ENCODE measurements at regions not wholly inside any gene's neighbourhood (a gene's known extent, or its start where the extent isn't known, plus 50 kb on each side); places are given as distances from the start of the nearest gene placed in this dataset.

DNA sequence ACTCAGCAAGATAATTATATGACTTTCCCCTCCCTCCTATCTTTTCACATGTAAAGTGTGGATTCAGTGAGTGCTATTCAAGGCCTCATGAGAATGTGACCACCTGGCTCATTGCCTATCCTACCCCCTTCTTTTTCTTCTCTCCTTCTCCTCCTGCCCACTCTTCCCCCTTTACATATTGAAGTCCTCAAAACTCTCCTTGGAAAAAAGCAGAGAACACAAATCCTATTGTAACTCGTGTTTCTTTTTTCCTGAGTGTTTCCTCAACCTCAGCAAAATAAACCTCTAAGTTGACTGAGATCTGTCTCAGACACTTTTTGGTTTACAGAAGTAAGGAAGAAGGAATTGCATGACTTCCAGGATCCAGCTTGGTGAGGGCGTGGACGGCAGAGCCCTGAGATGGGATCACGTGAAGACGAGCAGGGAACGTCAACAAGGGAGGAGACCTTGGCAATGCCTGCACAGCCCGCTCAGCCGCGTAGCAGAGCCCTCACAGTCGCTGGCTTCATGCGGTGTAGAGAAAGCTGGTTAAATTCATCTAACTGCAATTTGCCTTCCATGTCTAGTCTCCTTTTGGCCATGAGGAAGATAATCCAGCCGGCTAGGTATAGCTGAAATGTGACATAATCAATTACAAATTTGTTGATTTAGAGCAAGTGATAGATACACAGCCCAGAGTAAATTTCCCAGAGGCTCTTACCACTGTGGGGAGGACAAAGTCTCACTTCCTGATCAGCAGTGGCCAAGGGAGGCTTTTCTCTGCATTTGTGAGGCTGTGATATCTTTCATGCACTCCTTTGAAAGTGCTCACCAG is 75.7 kb downstream of the LYZL2 start (continued):
- TF ChIP-seq, protein P1, sequence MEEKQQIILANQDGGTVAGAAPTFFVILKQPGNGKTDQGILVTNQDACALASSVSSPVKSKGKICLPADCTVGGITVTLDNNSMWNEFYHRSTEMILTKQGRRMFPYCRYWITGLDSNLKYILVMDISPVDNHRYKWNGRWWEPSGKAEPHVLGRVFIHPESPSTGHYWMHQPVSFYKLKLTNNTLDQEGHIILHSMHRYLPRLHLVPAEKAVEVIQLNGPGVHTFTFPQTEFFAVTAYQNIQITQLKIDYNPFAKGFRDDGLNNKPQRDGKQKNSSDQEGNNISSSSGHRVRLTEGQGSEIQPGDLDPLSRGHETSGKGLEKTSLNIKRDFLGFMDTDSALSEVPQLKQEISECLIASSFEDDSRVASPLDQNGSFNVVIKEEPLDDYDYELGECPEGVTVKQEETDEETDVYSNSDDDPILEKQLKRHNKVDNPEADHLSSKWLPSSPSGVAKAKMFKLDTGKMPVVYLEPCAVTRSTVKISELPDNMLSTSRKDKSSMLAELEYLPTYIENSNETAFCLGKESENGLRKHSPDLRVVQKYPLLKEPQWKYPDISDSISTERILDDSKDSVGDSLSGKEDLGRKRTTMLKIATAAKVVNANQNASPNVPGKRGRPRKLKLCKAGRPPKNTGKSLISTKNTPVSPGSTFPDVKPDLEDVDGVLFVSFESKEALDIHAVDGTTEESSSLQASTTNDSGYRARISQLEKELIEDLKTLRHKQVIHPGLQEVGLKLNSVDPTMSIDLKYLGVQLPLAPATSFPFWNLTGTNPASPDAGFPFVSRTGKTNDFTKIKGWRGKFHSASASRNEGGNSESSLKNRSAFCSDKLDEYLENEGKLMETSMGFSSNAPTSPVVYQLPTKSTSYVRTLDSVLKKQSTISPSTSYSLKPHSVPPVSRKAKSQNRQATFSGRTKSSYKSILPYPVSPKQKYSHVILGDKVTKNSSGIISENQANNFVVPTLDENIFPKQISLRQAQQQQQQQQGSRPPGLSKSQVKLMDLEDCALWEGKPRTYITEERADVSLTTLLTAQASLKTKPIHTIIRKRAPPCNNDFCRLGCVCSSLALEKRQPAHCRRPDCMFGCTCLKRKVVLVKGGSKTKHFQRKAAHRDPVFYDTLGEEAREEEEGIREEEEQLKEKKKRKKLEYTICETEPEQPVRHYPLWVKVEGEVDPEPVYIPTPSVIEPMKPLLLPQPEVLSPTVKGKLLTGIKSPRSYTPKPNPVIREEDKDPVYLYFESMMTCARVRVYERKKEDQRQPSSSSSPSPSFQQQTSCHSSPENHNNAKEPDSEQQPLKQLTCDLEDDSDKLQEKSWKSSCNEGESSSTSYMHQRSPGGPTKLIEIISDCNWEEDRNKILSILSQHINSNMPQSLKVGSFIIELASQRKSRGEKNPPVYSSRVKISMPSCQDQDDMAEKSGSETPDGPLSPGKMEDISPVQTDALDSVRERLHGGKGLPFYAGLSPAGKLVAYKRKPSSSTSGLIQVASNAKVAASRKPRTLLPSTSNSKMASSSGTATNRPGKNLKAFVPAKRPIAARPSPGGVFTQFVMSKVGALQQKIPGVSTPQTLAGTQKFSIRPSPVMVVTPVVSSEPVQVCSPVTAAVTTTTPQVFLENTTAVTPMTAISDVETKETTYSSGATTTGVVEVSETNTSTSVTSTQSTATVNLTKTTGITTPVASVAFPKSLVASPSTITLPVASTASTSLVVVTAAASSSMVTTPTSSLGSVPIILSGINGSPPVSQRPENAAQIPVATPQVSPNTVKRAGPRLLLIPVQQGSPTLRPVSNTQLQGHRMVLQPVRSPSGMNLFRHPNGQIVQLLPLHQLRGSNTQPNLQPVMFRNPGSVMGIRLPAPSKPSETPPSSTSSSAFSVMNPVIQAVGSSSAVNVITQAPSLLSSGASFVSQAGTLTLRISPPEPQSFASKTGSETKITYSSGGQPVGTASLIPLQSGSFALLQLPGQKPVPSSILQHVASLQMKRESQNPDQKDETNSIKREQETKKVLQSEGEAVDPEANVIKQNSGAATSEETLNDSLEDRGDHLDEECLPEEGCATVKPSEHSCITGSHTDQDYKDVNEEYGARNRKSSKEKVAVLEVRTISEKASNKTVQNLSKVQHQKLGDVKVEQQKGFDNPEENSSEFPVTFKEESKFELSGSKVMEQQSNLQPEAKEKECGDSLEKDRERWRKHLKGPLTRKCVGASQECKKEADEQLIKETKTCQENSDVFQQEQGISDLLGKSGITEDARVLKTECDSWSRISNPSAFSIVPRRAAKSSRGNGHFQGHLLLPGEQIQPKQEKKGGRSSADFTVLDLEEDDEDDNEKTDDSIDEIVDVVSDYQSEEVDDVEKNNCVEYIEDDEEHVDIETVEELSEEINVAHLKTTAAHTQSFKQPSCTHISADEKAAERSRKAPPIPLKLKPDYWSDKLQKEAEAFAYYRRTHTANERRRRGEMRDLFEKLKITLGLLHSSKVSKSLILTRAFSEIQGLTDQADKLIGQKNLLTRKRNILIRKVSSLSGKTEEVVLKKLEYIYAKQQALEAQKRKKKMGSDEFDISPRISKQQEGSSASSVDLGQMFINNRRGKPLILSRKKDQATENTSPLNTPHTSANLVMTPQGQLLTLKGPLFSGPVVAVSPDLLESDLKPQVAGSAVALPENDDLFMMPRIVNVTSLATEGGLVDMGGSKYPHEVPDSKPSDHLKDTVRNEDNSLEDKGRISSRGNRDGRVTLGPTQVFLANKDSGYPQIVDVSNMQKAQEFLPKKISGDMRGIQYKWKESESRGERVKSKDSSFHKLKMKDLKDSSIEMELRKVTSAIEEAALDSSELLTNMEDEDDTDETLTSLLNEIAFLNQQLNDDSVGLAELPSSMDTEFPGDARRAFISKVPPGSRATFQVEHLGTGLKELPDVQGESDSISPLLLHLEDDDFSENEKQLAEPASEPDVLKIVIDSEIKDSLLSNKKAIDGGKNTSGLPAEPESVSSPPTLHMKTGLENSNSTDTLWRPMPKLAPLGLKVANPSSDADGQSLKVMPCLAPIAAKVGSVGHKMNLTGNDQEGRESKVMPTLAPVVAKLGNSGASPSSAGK (IDR thresholded peaks at IDR 0.05): peak; percentile 51; the same call in 1 of the 2 replicates
- TF ChIP-seq MYC (IDR thresholded peaks at IDR 0.05; ENCODE audit: low read depth, low read length) (peak; percentile 37; the same call in 1 of the 2 replicates), MYC (CRISPR knock-in tag; IDR thresholded peaks at IDR 0.05; ENCODE audit: borderline replicate concordance, low read depth) (no peak), SPI1 (IDR thresholded peaks at IDR 0.05; ENCODE audit: borderline replicate concordance, low read depth, low read length) (no peak), RB1 (IDR thresholded peaks at IDR 0.05; ENCODE audit: low read depth) (peak; percentile 55; the same call in 1 of the 2 replicates), L3MBTL2 (IDR thresholded peaks at IDR 0.05) (peak; percentile 66), CBX5 (IDR thresholded peaks at IDR 0.05; ENCODE audit: borderline replicate concordance, low read depth) (no peak), KLF1 (tag; IDR thresholded peaks at IDR 0.05) (0 out of 2 replicates have a peak, but pooled peaks have one; percentile 45), ZNF316 (IDR thresholded peaks at IDR 0.05) (peak; percentile 78), POLR2H (tag; IDR thresholded peaks at IDR 0.05; ENCODE audit: low read depth) (0 out of 2 replicates have a peak, but pooled peaks have one; percentile 4), YY1 (IDR thresholded peaks at IDR 0.05; ENCODE audit: borderline replicate concordance in 1 of 3, control insufficient read depth in 1 of 3, extremely low read depth in 1 of 3, insufficient read depth in 3 of 3, insufficient read length in 1 of 3, insufficient replicate concordance in 2 of 3, low read depth in 1 of 3, low read length in 2 of 3) (peak in 1 of 3 experiments; percentile 44), CBFA2T2 (conservative IDR thresholded peaks at IDR 0.05) (0 out of 2 replicates have a peak, but pooled peaks have one; percentile 37), ATF1 (CRISPR knock-in tag; IDR thresholded peaks at IDR 0.05) (no peak), ATF1 (tag; IDR thresholded peaks at IDR 0.05) (peak; percentile 51)
- TF ChIP-seq, protein P2, sequence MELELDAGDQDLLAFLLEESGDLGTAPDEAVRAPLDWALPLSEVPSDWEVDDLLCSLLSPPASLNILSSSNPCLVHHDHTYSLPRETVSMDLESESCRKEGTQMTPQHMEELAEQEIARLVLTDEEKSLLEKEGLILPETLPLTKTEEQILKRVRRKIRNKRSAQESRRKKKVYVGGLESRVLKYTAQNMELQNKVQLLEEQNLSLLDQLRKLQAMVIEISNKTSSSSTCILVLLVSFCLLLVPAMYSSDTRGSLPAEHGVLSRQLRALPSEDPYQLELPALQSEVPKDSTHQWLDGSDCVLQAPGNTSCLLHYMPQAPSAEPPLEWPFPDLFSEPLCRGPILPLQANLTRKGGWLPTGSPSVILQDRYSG (tag; conservative IDR thresholded peaks at IDR 0.05; ENCODE audit: low read depth): peak; percentile 82

Data from K562 (cell line).